Umbilical cord (tissue), 1 donor: ENCODE measurements at regions not wholly inside any gene's neighbourhood (a gene's known extent, or its start where the extent isn't known, plus 50 kb on each side); places are given as distances from the start of the nearest gene placed in this dataset.

Experiments used
- DNase-seq: peaks from one replicate; pipeline ENCODE4 v3.0.0-alpha.2; 2015; ENCODE audit warnings: low spot score

DNA sequence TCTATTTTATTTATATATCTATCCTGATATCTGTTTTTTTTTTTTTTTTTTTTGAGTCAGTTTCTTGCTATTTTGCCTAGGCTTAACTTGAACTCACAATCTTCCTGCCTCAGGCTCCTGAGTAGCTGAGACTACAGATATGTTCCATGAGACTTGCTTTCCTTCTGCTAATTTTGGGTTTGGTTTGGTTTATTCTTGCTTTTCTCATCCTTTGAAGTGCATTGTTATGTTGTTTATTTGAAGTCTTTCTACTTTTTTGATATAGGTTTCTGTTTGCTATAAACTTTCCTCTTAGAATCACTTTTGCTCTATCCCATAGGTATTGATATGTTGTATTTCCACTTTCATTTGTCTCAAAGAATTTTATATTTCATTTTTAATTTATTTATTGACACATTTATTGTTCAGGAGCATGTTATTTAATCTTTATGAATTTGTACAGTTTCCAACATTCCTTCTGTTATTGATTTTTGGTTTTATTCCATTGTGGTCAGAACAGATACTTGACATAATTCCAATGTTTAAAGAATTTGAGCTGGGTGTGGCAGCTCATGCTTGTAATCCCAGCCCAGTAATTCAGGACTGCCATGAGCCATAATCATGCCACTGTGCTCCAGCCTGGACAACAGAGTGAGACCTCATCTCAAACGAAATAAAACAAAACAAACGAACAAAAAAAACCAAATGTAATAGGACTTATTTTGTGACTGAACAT is 62.3 kb upstream of the PLSCR4 start:
- DNase-seq = peak; percentile 1

GRCh38 chr3:146308682-146309081 is 57.8 kb upstream of the PLSCR4 start:
- DNase-seq = peak; percentile 69

- DNase-seq = peak; percentile 53
Observed at GRCh38 chr3:146308222-146308621, 57.3 kb upstream of the PLSCR4 start.

DNA sequence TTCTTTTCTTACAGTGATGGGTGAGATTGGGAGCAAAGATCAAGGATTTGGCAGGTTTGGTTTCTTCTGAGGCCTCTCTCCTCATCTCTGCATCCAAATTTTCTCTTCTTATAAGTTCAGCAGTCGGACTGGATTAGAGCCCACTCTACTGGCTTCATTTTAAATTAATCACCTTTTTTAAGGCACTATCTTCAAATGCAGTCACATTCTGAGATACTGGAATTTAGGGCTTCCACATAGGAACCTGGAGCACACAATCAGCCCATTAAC is 56.5 kb upstream of the PLSCR4 start:
- DNase-seq = no peak

- no peak for DNase-seq
Observed at GRCh38 chr3:146306656-146307455, 56.0 kb upstream of the PLSCR4 start.

GRCh38 chr3:146305808-146306423 is 55.0 kb upstream of the PLSCR4 start:
- DNase-seq = no peak

- DNase-seq = no peak
Observed at GRCh38 chr3:146300768-146301167, 49.9 kb upstream of the PLSCR4 start.
